Panc1 (cell line): ENCODE measurements at regions not wholly inside any gene's neighbourhood (a gene's known extent, or its start where the extent isn't known, plus 50 kb on each side); places are given as distances from the start of the nearest gene placed in this dataset.

ENCODE experiments used
- ATAC-seq: fragments of 200-7000 bp; cut with Tn5 transposase; 2 replicates; pipeline ENCODE4 v1.9.1; 2020; ENCODE audit warnings: mild to moderate bottlenecking, moderate library complexity
- BruUV-seq: library from RNA; stranded (reverse); fragments of 400-500 nt; replicated peaks from 2 replicates; lab custom pipeline; 2021; lab: Mats Ljungman, UMichigan
- CTCF ChIA-PET: fragments of 300-600 bp; sonication (Branson Sonifier 250); formaldehyde crosslinking; loops from one replicate; lab custom pipeline; 2022; ENCODE audit warnings: antibody characterized with exemption; lab: Charles Lee
- POLR2A ChIA-PET: fragments of 300-600 bp; sonication (Branson Sonifier 250); formaldehyde crosslinking; loops from one replicate; lab custom pipeline; 2022; ENCODE audit warnings: antibody characterized with exemption; lab: Charles Lee
- DNase-seq: peaks from one replicate; pipeline ENCODE4 v3.0.0-alpha.2; 2010; ENCODE audit warnings: low read depth, low spot score
- H3K27ac ChIP-seq: 2 replicates; pipeline ENCODE4 v1.5.1; 2011; ENCODE audit warnings: mild to moderate bottlenecking, low read length, inconsistent platforms
- H3K27me3 ChIP-seq: fragments of 200-500 bp; sonication (Bioruptor generic); 2 replicates; pipeline ENCODE4 v1.6.0; 2014; ENCODE audit warnings: low read length, inconsistent platforms; ENCODE audit not compliant: control insufficient read depth, insufficient read depth
- H3K36me3 ChIP-seq: fragments of 200-500 bp; sonication (Bioruptor generic); 2 replicates; pipeline ENCODE4 v1.5.1; 2014; ENCODE audit warnings: inconsistent platforms, mild to moderate bottlenecking, low read length, moderate library complexity; ENCODE audit not compliant: control insufficient read depth, insufficient read depth
- H3K4me1 ChIP-seq: 2 replicates; pipeline ENCODE4 v1.5.1; 2011; ENCODE audit warnings: inconsistent platforms, mild to moderate bottlenecking, low read length, moderate library complexity; ENCODE audit not compliant: control insufficient read depth, insufficient read depth
- H3K4me3 ChIP-seq, 2 experiments: 2 replicates each; pipeline ENCODE4 v1.5.1; 2011 to 2012; ENCODE audit warnings: low read depth in 2 of 2, low read length in 2 of 2, mild to moderate bottlenecking in 2 of 2, inconsistent platforms in 1 of 2, moderate library complexity in 1 of 2
- H3K9me3 ChIP-seq: fragments of 200-500 bp; sonication (Bioruptor generic); 2 replicates; pipeline ENCODE4 v1.5.1; 2014; ENCODE audit warnings: low read depth, mild to moderate bottlenecking, inconsistent platforms, low read length, moderate library complexity; ENCODE audit not compliant: control insufficient read depth, insufficient read depth
- POLR2AphosphoS5 ChIP-seq: IDR thresholded peaks from 2 replicates; pipeline ENCODE4 v1.6.1; 2012; ENCODE audit warnings: mild to moderate bottlenecking, low read depth, low read length, moderate library complexity
- REST ChIP-seq, 2 experiments: IDR thresholded peaks; 2 replicates each; pipeline ENCODE4 v1.6.1; 2011 to 2012; ENCODE audit warnings: low read depth in 2 of 2, control low read depth in 1 of 2, low read length in 1 of 2, mild to moderate bottlenecking in 1 of 2, moderate library complexity in 1 of 2; ENCODE audit not compliant: insufficient read depth in 1 of 2
- SIN3A ChIP-seq: IDR thresholded peaks from 2 replicates; pipeline ENCODE4 v1.6.1; 2012; ENCODE audit warnings: low read depth, mild to moderate bottlenecking, low read length, moderate library complexity, borderline replicate concordance; ENCODE audit not compliant: insufficient read depth
- TCF7L2 ChIP-seq: IDR thresholded peaks from 2 replicates; pipeline ENCODE4 v1.6.1; 2011; ENCODE audit warnings: mild to moderate bottlenecking, low read depth, low read length, inconsistent platforms
- in situ Hi-C: cut with HindIII; loops from 2 replicates; pipeline ENCODE4 v1.10.0; 2016; ENCODE audit warnings: low sequenced_read_pairs, low pct_unique_long_range_greater_than_20kb
- intact Hi-C: fragments of 100-400 bp; cut with micrococcal nuclease; formaldehyde crosslinking; loops from one replicate; pipeline ENCODE4 v1.10.0; 2022; ENCODE audit not compliant: unreplicated experiment
- TF ChIP-seq, protein P1 (sequence below): fragments of 450-650 bp; IDR thresholded peaks from 2 replicates; pipeline ENCODE4 v1.5.1; 2017; ENCODE audit warnings: mild to moderate bottlenecking

GRCh38 chr13:62377838-62378237, 962.2 kb upstream of the PCDH20 start:
- no peak for TF ChIP-seq TCF7L2
- no peak for TF ChIP-seq REST (IDR thresholded peaks at IDR 0.05; ENCODE audit: insufficient read depth in 1 of 2, low read depth in 2 of 2, low read length in 1 of 2)
- TF ChIP-seq, protein P1, sequence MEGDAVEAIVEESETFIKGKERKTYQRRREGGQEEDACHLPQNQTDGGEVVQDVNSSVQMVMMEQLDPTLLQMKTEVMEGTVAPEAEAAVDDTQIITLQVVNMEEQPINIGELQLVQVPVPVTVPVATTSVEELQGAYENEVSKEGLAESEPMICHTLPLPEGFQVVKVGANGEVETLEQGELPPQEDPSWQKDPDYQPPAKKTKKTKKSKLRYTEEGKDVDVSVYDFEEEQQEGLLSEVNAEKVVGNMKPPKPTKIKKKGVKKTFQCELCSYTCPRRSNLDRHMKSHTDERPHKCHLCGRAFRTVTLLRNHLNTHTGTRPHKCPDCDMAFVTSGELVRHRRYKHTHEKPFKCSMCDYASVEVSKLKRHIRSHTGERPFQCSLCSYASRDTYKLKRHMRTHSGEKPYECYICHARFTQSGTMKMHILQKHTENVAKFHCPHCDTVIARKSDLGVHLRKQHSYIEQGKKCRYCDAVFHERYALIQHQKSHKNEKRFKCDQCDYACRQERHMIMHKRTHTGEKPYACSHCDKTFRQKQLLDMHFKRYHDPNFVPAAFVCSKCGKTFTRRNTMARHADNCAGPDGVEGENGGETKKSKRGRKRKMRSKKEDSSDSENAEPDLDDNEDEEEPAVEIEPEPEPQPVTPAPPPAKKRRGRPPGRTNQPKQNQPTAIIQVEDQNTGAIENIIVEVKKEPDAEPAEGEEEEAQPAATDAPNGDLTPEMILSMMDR: no peak
- TF ChIP-seq POLR2AphosphoS5: no peak
- TF ChIP-seq SIN3A: no peak
- H3K4me3 ChIP-seq: no peak overlapping the region
- H3K9me3 ChIP-seq: no peaks in the 10 kb centered on the region
- BruUV-seq: no TSS peak
- no peaks in the 10 kb centered on the region for H3K27me3 ChIP-seq
- CTCF ChIA-PET: no interaction called here
- DNase-seq (no peak), ATAC-seq (no peak)
- H3K36me3 ChIP-seq: no peaks in the 10 kb centered on the region
- in situ Hi-C loops: no loop called here
- no peaks in the 10 kb centered on the region for H3K4me1 ChIP-seq
- intact Hi-C loops: no loop called here
- POLR2A ChIA-PET: interaction anchor here (0.5 kb wide), 1 partner anchor 1237 kb away, joined by 3 read pairs; no protein-coding TSS in a partner anchor
- H3K27ac ChIP-seq: no peak overlapping the region

DNA sequence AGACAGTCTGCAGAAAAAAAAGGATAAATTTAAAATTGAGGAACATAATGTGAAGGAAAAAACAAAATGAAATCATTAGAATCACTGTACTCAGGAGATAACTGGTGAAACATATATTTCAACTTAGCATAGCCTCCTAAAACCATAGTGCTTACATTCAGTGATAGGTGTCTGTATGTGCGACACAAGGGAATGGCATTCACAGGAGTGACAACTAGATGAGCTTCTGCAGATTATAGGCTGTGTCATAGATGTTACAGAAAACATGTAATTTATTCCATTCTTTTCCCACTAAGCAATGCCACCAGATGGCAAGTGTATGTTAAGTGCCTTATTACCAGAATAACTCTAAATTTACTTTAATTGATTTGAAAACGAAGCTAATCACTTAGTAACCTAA, 960.0 kb upstream of the PCDH20 start:
- ATAC-seq: no peak
- Histone ChIP-seq H3K9me3 (no peaks in the 10 kb centered on the region), H3K27ac (no peak overlapping the region), H3K4me1 (no peaks in the 10 kb centered on the region), H3K36me3 (no peaks in the 10 kb centered on the region), H3K27me3 (no peaks in the 10 kb centered on the region), H3K4me3 (no peak overlapping the region)
- DNase-seq: no peak
- ChIA-PET POLR2A (no interaction called here), CTCF (no interaction called here)
- no TSS peak for BruUV-seq
- intact Hi-C loops: no loop called here
- in situ Hi-C loops: no loop called here
- TF ChIP-seq SIN3A (no peak), REST (IDR thresholded peaks at IDR 0.05; ENCODE audit: insufficient read depth in 1 of 2, low read depth in 2 of 2, low read length in 1 of 2) (no peak), TCF7L2 (no peak), POLR2AphosphoS5 (no peak)
- TF ChIP-seq, protein P1: no peak
